GM18498 (cell line): ENCODE measurements at regions not wholly inside any gene's neighbourhood (a gene's known extent, or its start where the extent isn't known, plus 50 kb on each side); places are given as distances from the start of the nearest gene placed in this dataset.
"Not testable (repeated sequence)": the region's sequence is repeated elsewhere in the genome, so short reads cannot be mapped to it uniquely, and the experiment has no call there.

Experiments used
- ATAC-seq: cut with Tn5 transposase; IDR thresholded peaks from one replicate; pipeline ENCODE4 v1.9.1; 2021; ENCODE audit warnings: mild to moderate bottlenecking, moderate library complexity; ENCODE audit not compliant: unreplicated experiment

GRCh38 chr16:29154676-29155121 lies 169.8 kb downstream of the LAT start:
- no peak for ATAC-seq

- no peak for ATAC-seq
These were observed 169.2 kb downstream of the LAT start for GRCh38 chr16:29154088-29154487.

GRCh38 chr16:29153307-29153706 lies 168.5 kb downstream of the LAT start:
- ATAC-seq: not testable (repeated sequence)

GRCh38 chr16:29152544-29153031 lies 167.7 kb downstream of the LAT start:
- ATAC-seq: not testable (repeated sequence)

GRCh38 chr16:29151317-29151716 lies 166.5 kb downstream of the LAT start:
- ATAC-seq: no peak

GRCh38 chr16:29149912-29150311 lies 165.1 kb downstream of the LAT start:
- ATAC-seq: not testable (repeated sequence)

- no peak for ATAC-seq
These were observed 164.0 kb downstream of the LAT start for GRCh38 chr16:29148867-29149272.

GRCh38 chr16:29148131-29148691 lies 163.4 kb downstream of the LAT start:
- no peak for ATAC-seq

GRCh38 chr16:29147710-29148109 lies 162.9 kb downstream of the LAT start:
- not testable (repeated sequence) for ATAC-seq

- not testable (repeated sequence) for ATAC-seq
These were observed 162.2 kb downstream of the LAT start for GRCh38 chr16:29146808-29147643.

- ATAC-seq: no peak
These were observed 161.4 kb downstream of the LAT start for GRCh38 chr16:29146266-29146665.

- not testable (repeated sequence) for ATAC-seq
These were observed 160.8 kb downstream of the LAT start for GRCh38 chr16:29145486-29146225.

- ATAC-seq: not testable (repeated sequence)
These were observed 160.2 kb downstream of the LAT start for GRCh38 chr16:29145086-29145485.

GRCh38 chr16:29144669-29145062 lies 159.8 kb downstream of the LAT start:
- ATAC-seq: not testable (repeated sequence)

GRCh38 chr16:29143739-29144668 lies 159.2 kb downstream of the LAT start:
- not testable (repeated sequence) for ATAC-seq

GRCh38 chr16:29142506-29142905 lies 157.7 kb downstream of the LAT start:
- not testable (repeated sequence) for ATAC-seq

GRCh38 chr16:29141586-29142324 lies 156.9 kb downstream of the LAT start:
- no peak for ATAC-seq

GRCh38 chr16:29141121-29141520 lies 156.3 kb downstream of the LAT start:
- ATAC-seq: not testable (repeated sequence)
